BLaER1 treated with 17β-estradiol and CSF1 and Interleukin-3, amounts not matched to agents 10 nM and 100 nM (cell line): ENCODE measurements at regions not wholly inside any gene's neighbourhood (a gene's known extent, or its start where the extent isn't known, plus 50 kb on each side); places are given as distances from the start of the nearest gene placed in this dataset.

Source experiments
- H3K27ac ChIP-seq, 11 experiments: shearing (Covaris generic); formaldehyde crosslinking; 2 replicates each; pipeline ENCODE4 v1.8.1; 2022
- H3K27me3 ChIP-seq, 11 experiments: shearing (Covaris generic); formaldehyde crosslinking; 2 replicates each; pipeline ENCODE4 v1.8.1; 2022
- H3K36me3 ChIP-seq, 11 experiments: shearing (Covaris generic); formaldehyde crosslinking; 2 replicates each; pipeline ENCODE4 v1.8.1; 2022
- H3K4me1 ChIP-seq, 10 experiments: shearing (Covaris generic); formaldehyde crosslinking; 2 replicates each; pipeline ENCODE4 v1.8.1; 2022
- H3K4me2 ChIP-seq, 11 experiments: shearing (Covaris generic); formaldehyde crosslinking; 2 replicates each; pipeline ENCODE4 v1.8.1; 2022
- H3K4me3 ChIP-seq, 10 experiments: shearing (Covaris generic); formaldehyde crosslinking; 2 replicates each; pipeline ENCODE4 v1.8.1; 2022
- H3K9ac ChIP-seq, 11 experiments: shearing (Covaris generic); formaldehyde crosslinking; 2 replicates each; pipeline ENCODE4 v1.8.1; 2022
- H3K9me3 ChIP-seq, 11 experiments: shearing (Covaris generic); formaldehyde crosslinking; replicated peaks in 1 of 11; 2 replicates each; pipeline ENCODE4 v1.8.1; 2022
- H4K20me1 ChIP-seq, 11 experiments: shearing (Covaris generic); formaldehyde crosslinking; 2 replicates each; pipeline ENCODE4 v1.8.1; 2022
- Cebpa-rat ChIP-seq, 11 experiments: shearing (Covaris generic); IDR thresholded peaks; 2 replicates each; pipeline ENCODE4 v1.8.1; 2022

GRCh38 chr15:98025237-98025636, 64.7 kb downstream of the ARRDC4 start:
- no peaks in the 10 kb centered on the region for H3K4me1 ChIP-seq
- TF ChIP-seq Cebpa-rat (IDR thresholded peaks at IDR 0.05): no peak
- H3K27ac ChIP-seq: no peak overlapping the region
- H3K36me3 ChIP-seq: peaks cover 0 to 8% (median 0%) of the 10 kb centered on the region in 11 experiments; a peak in 1 of 22 replicates
- H3K9ac ChIP-seq: no peak overlapping the region
- no peaks in the 10 kb centered on the region for H3K27me3 ChIP-seq
- H3K4me3 ChIP-seq: no peak overlapping the region
- no peaks in the 10 kb centered on the region for H4K20me1 ChIP-seq
- peaks cover 33 to 74% (median 55%) of the 10 kb centered on the region in 11 experiments for H3K9me3 ChIP-seq
- H3K4me2 ChIP-seq: no peak overlapping the region

GRCh38 chr15:98034731-98035130, 74.2 kb downstream of the ARRDC4 start:
- no peaks in the 10 kb centered on the region for H4K20me1 ChIP-seq
- no peak overlapping the region; a peak in 1 of 22 replicates for H3K9ac ChIP-seq
- peak overlapping the region in 9 of 11 experiments; percentile 43 to 90 (median 81); a peak in 16 of 22 replicates for H3K4me2 ChIP-seq
- 0 out of 22 replicates have a peak, but pooled peaks cover 0 to 7% (median 0%) of the 10 kb centered on the region in 11 experiments for H3K36me3 ChIP-seq
- TF ChIP-seq Cebpa-rat (IDR thresholded peaks at IDR 0.05): no peak
- peaks cover 6 to 47% (median 38%) of the 10 kb centered on the region in 10 experiments; a peak in 18 of 20 replicates for H3K4me1 ChIP-seq
- peak overlapping the region in 1 of 10 experiments; percentile 20; a peak in 1 of 20 replicates for H3K4me3 ChIP-seq
- peaks cover 0 to 15% (median 0%) of the 10 kb centered on the region in 11 experiments; a peak in 1 of 22 replicates for H3K27me3 ChIP-seq
- H3K9me3 ChIP-seq: peaks cover 4 to 43% (median 27%) of the 10 kb centered on the region in 11 experiments; a peak in 21 of 22 replicates
- H3K27ac ChIP-seq: no peak overlapping the region

- H3K4me1 ChIP-seq: peaks cover 6 to 49% (median 38%) of the 10 kb centered on the region in 10 experiments; a peak in 18 of 20 replicates
- 0 out of 20 replicates have a peak overlapping the region, but pooled peaks of 1 of the 10 experiments have one; percentile 20 for H3K4me3 ChIP-seq
- 0 out of 22 replicates have a peak, but pooled peaks cover 0 to 7% (median 0%) of the 10 kb centered on the region in 11 experiments for H3K36me3 ChIP-seq
- peaks cover 4 to 44% (median 29%) of the 10 kb centered on the region in 11 experiments for H3K9me3 ChIP-seq
- H3K9ac ChIP-seq: peak overlapping the region in 3 of 11 experiments; percentile 19 to 39 (median 22); a peak in 3 of 22 replicates
- H3K27ac ChIP-seq: 0 out of 22 replicates have a peak overlapping the region, but pooled peaks of 1 of the 11 experiments have one; percentile 7
- TF ChIP-seq Cebpa-rat (IDR thresholded peaks at IDR 0.05): no peak
- no peaks in the 10 kb centered on the region for H4K20me1 ChIP-seq
- H3K27me3 ChIP-seq: peaks cover 0 to 15% (median 0%) of the 10 kb centered on the region in 11 experiments; a peak in 1 of 22 replicates
- H3K4me2 ChIP-seq: peak overlapping the region in 10 of 11 experiments; percentile 30 to 90 (median 71); a peak in 19 of 22 replicates
These were observed 74.6 kb downstream of the ARRDC4 start for GRCh38 chr15:98035134-98035533.

- Histone ChIP-seq H4K20me1 (no peaks in the 10 kb centered on the region), H3K4me1 (peaks cover 6 to 49% (median 38%) of the 10 kb centered on the region in 10 experiments; a peak in 18 of 20 replicates), H3K9me3 (peaks cover 7 to 44% (median 31%) of the 10 kb centered on the region in 11 experiments), H3K9ac (peak overlapping the region in 3 of 11 experiments; percentile 19 to 39 (median 22); a peak in 3 of 22 replicates), H3K4me2 (peak overlapping the region in 9 of 11 experiments; percentile 43 to 90 (median 81); a peak in 18 of 22 replicates), H3K4me3 (no peak overlapping the region), H3K27ac (0 out of 22 replicates have a peak overlapping the region, but pooled peaks of 1 of the 11 experiments have one; percentile 7), H3K36me3 (0 out of 22 replicates have a peak, but pooled peaks cover 0 to 7% (median 0%) of the 10 kb centered on the region in 11 experiments), H3K27me3 (peaks cover 0 to 15% (median 0%) of the 10 kb centered on the region in 11 experiments; a peak in 1 of 22 replicates)
- no peak for TF ChIP-seq Cebpa-rat (IDR thresholded peaks at IDR 0.05)
These were observed 75.1 kb downstream of the ARRDC4 start for GRCh38 chr15:98035577-98036010.

- H4K20me1 ChIP-seq: no peaks in the 10 kb centered on the region
- H3K9me3 ChIP-seq: peaks cover 28 to 71% (median 48%) of the 10 kb centered on the region in 11 experiments
- H3K4me1 ChIP-seq: peaks cover 6 to 23% (median 17%) of the 10 kb centered on the region in 10 experiments; a peak in 17 of 20 replicates
- H3K4me3 ChIP-seq: no peak overlapping the region
- no peak for TF ChIP-seq Cebpa-rat (IDR thresholded peaks at IDR 0.05)
- peak overlapping the region in 1 of 11 experiments; percentile 10; a peak in 3 of 22 replicates for H3K4me2 ChIP-seq
- 0 out of 22 replicates have a peak, but pooled peaks cover 0 to 7% (median 0%) of the 10 kb centered on the region in 11 experiments for H3K36me3 ChIP-seq
- H3K27me3 ChIP-seq: 0 out of 22 replicates have a peak, but pooled peaks cover 0 to 2% (median 0%) of the 10 kb centered on the region in 11 experiments
- no peak overlapping the region for H3K27ac ChIP-seq
- no peak overlapping the region for H3K9ac ChIP-seq
These were observed 79.1 kb downstream of the ARRDC4 start for GRCh38 chr15:98039596-98039995.

- TF ChIP-seq Cebpa-rat (IDR thresholded peaks at IDR 0.05): no peak
- Histone ChIP-seq H4K20me1 (no peaks in the 10 kb centered on the region), H3K27ac (no peak overlapping the region), H3K9ac (no peak overlapping the region), H3K4me2 (no peak overlapping the region), H3K4me1 (peaks cover 5 to 18% (median 12%) of the 10 kb centered on the region in 10 experiments; a peak in 17 of 20 replicates), H3K36me3 (0 out of 22 replicates have a peak, but pooled peaks cover 0 to 7% (median 0%) of the 10 kb centered on the region in 11 experiments), H3K4me3 (no peak overlapping the region), H3K27me3 (no peaks in the 10 kb centered on the region), H3K9me3 (peaks cover 34 to 75% (median 54%) of the 10 kb centered on the region in 11 experiments)
These were observed 79.6 kb downstream of the ARRDC4 start for GRCh38 chr15:98040146-98040545.

GRCh38 chr15:98043160-98044014, 82.9 kb downstream of the ARRDC4 start:
- peaks cover 34 to 88% (median 63%) of the 10 kb centered on the region in 11 experiments for H3K9me3 ChIP-seq
- 0 out of 22 replicates have a peak, but pooled peaks cover 0 to 7% (median 0%) of the 10 kb centered on the region in 11 experiments for H3K36me3 ChIP-seq
- no peak overlapping the region for H3K4me3 ChIP-seq
- H4K20me1 ChIP-seq: no peaks in the 10 kb centered on the region
- TF ChIP-seq Cebpa-rat (IDR thresholded peaks at IDR 0.05): no peak
- no peak overlapping the region for H3K4me2 ChIP-seq
- H3K4me1 ChIP-seq: peaks cover 0 to 6% (median 0%) of the 10 kb centered on the region in 10 experiments; a peak in 1 of 20 replicates
- H3K27ac ChIP-seq: no peak overlapping the region
- no peaks in the 10 kb centered on the region for H3K27me3 ChIP-seq
- no peak overlapping the region for H3K9ac ChIP-seq

- H3K27ac ChIP-seq: no peak overlapping the region
- no peak overlapping the region for H3K9ac ChIP-seq
These were observed 91.2 kb downstream of the ARRDC4 start for GRCh38 chr15:98051734-98052133.

More at GRCh38 chr15:98051734-98052133, 91.2 kb downstream of the ARRDC4 start:
- Histone ChIP-seq H3K9me3 (peaks cover 15 to 53% (median 39%) of the 10 kb centered on the region in 11 experiments), H3K4me3 (no peak overlapping the region), H3K27me3 (0 out of 22 replicates have a peak, but pooled peaks cover 0 to 6% (median 0%) of the 10 kb centered on the region in 11 experiments), H3K36me3 (no peaks in the 10 kb centered on the region), H3K4me2 (no peak overlapping the region), H4K20me1 (no peaks in the 10 kb centered on the region), H3K4me1 (no peaks in the 10 kb centered on the region)
- TF ChIP-seq Cebpa-rat (IDR thresholded peaks at IDR 0.05): no peak
